ENCODE measurements at regions not wholly inside any gene's neighbourhood (a gene's known extent, or its start where the extent isn't known, plus 50 kb on each side); places are given as distances from the start of the nearest gene placed in this dataset.

DNA sequence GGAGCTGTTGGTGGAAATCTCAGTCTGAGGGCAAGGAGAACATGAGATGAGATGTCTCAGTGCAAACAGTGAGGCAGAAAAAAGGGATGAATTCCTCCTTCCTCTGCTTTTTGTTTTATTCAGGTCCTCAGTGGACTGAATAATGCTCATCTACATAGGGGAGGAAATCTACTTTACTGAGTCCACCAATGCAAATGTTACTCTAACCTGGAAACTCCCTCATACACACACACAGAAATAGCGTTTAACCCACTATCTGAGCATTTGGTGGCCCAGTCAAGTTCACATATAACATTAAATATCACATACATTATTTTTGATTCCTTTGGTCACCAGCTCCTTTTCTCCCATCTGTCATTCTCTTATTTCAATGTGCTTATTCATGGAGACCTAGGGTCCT, 418.8 kb downstream of the TMEM135 start:
- TF ChIP-seq EZH2 (IDR thresholded peaks at IDR 0.05; ENCODE audit: low read length, missing control alignments): no peak
- no peak for TF ChIP-seq CTCF (conservative IDR thresholded peaks at IDR 0.05 in 1 of 2, IDR thresholded peaks at IDR 0.05 in 1 of 2; ENCODE audit: low read depth in 1 of 2, low read length in 2 of 2)
- no peak overlapping the region for H3K27ac ChIP-seq (ENCODE audit: insufficient read depth, low read length)
- H3K9me3 ChIP-seq (ENCODE audit: control insufficient read depth, insufficient read depth, low read depth, low read length): no peaks in the 10 kb centered on the region
- no peaks in the 10 kb centered on the region for H3K27me3 ChIP-seq (ENCODE audit: control insufficient read depth, insufficient read depth, low read length)
- H3K79me2 ChIP-seq (ENCODE audit: control insufficient read depth, insufficient read depth, low read length): no peaks in the 10 kb centered on the region
- H3K36me3 ChIP-seq (ENCODE audit: control insufficient read depth, insufficient read depth, low read length): no peaks in the 10 kb centered on the region
- no peaks in the 10 kb centered on the region for H3K4me1 ChIP-seq (ENCODE audit: control insufficient read depth, extremely low read depth, insufficient read depth, low read length)
- no peak overlapping the region for H2AFZ ChIP-seq (ENCODE audit: low read length)
- H3K9ac ChIP-seq (ENCODE audit: insufficient read depth, low read length): no peak overlapping the region
- H3K4me3 ChIP-seq (replicated peaks in 1 of 4; ENCODE audit: control extremely low read depth in 1 of 4, insufficient read depth in 1 of 4, low read depth in 3 of 4, low read length in 4 of 4): no peak overlapping the region
- no peak overlapping the region for H3K4me2 ChIP-seq (ENCODE audit: extremely low read depth, insufficient read depth, low read length)
- no peak for DNase-seq (ENCODE audit: low read depth in 2 of 2)
- no peaks in the 10 kb centered on the region for H4K20me1 ChIP-seq (ENCODE audit: control insufficient read depth, extremely low read depth, insufficient read depth, low read length)

DNA sequence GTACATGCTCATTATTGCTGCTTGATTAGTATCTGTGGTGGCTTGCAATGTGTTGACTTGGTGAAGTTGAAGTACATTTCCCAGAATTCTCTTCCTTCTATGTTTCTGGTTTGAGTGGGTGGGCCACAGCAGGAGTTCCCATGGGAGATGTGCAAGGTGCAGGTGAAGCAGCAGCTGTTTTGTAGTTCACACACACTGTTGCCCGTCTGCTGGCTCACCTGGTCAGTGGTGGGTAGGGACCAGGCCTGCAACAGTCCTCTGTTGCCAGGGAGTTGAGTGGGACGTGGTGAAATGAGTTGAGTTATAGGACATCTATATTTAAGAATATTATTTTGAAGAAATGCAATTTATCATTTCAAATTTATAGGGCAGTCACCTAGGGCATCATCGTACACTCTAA, 417.4 kb downstream of the TMEM135 start:
- no peaks in the 10 kb centered on the region for H3K27me3 ChIP-seq (ENCODE audit: control insufficient read depth, insufficient read depth, low read length)
- H3K36me3 ChIP-seq (ENCODE audit: control insufficient read depth, insufficient read depth, low read length): no peaks in the 10 kb centered on the region
- H3K4me1 ChIP-seq (ENCODE audit: control insufficient read depth, extremely low read depth, insufficient read depth, low read length): no peaks in the 10 kb centered on the region
- H3K4me2 ChIP-seq (ENCODE audit: extremely low read depth, insufficient read depth, low read length): no peak overlapping the region
- no peak overlapping the region for H2AFZ ChIP-seq (ENCODE audit: low read length)
- no peaks in the 10 kb centered on the region for H3K9me3 ChIP-seq (ENCODE audit: control insufficient read depth, insufficient read depth, low read depth, low read length)
- H4K20me1 ChIP-seq (ENCODE audit: control insufficient read depth, extremely low read depth, insufficient read depth, low read length): no peaks in the 10 kb centered on the region
- no peak overlapping the region for H3K27ac ChIP-seq (ENCODE audit: insufficient read depth, low read length)
- H3K4me3 ChIP-seq (replicated peaks in 1 of 4; ENCODE audit: control extremely low read depth in 1 of 4, insufficient read depth in 1 of 4, low read depth in 3 of 4, low read length in 4 of 4): no peak overlapping the region
- TF ChIP-seq EZH2 (IDR thresholded peaks at IDR 0.05; ENCODE audit: low read length, missing control alignments) (no peak), CTCF (conservative IDR thresholded peaks at IDR 0.05 in 1 of 2, IDR thresholded peaks at IDR 0.05 in 1 of 2; ENCODE audit: low read depth in 1 of 2, low read length in 2 of 2) (no peak)
- no peaks in the 10 kb centered on the region for H3K79me2 ChIP-seq (ENCODE audit: control insufficient read depth, insufficient read depth, low read length)
- H3K9ac ChIP-seq (ENCODE audit: insufficient read depth, low read length): no peak overlapping the region
- no peak for DNase-seq (ENCODE audit: low read depth in 2 of 2)

DNA sequence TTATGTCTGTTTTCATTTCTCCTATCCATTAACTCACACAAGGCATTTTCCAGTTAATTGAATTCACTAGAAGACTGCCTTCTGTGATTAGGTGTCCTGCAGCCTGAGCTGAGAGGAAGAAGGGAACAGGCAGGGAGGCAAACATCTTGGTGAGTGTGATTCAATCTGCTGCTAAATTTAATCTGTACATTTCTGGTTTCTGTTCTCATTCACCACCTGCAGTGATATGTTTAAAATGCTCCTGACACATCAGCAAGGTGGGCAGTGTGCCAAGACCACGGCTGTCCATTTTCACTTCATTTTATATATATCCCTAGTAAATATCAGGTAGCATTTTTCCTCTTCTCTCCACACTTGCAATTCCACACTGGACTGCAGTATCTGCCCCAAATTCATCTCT, 416.5 kb downstream of the TMEM135 start:
- H3K9me3 ChIP-seq (ENCODE audit: control insufficient read depth, insufficient read depth, low read depth, low read length): no peaks in the 10 kb centered on the region
- H3K4me3 ChIP-seq (replicated peaks in 1 of 4; ENCODE audit: control extremely low read depth in 1 of 4, insufficient read depth in 1 of 4, low read depth in 3 of 4, low read length in 4 of 4): no peak overlapping the region
- no peak overlapping the region for H3K9ac ChIP-seq (ENCODE audit: insufficient read depth, low read length)
- no peak overlapping the region for H3K27ac ChIP-seq (ENCODE audit: insufficient read depth, low read length)
- H3K4me2 ChIP-seq (ENCODE audit: extremely low read depth, insufficient read depth, low read length): no peak overlapping the region
- H2AFZ ChIP-seq (ENCODE audit: low read length): no peak overlapping the region
- no peaks in the 10 kb centered on the region for H4K20me1 ChIP-seq (ENCODE audit: control insufficient read depth, extremely low read depth, insufficient read depth, low read length)
- no peaks in the 10 kb centered on the region for H3K36me3 ChIP-seq (ENCODE audit: control insufficient read depth, insufficient read depth, low read length)
- no peaks in the 10 kb centered on the region for H3K4me1 ChIP-seq (ENCODE audit: control insufficient read depth, extremely low read depth, insufficient read depth, low read length)
- no peak for DNase-seq (ENCODE audit: low read depth in 2 of 2)
- no peaks in the 10 kb centered on the region for H3K27me3 ChIP-seq (ENCODE audit: control insufficient read depth, insufficient read depth, low read length)
- H3K79me2 ChIP-seq (ENCODE audit: control insufficient read depth, insufficient read depth, low read length): no peaks in the 10 kb centered on the region
- TF ChIP-seq EZH2 (IDR thresholded peaks at IDR 0.05; ENCODE audit: low read length, missing control alignments) (no peak), CTCF (conservative IDR thresholded peaks at IDR 0.05 in 1 of 2, IDR thresholded peaks at IDR 0.05 in 1 of 2; ENCODE audit: low read depth in 1 of 2, low read length in 2 of 2) (no peak)
